HT1080 (cell line): ENCODE measurements at regions not wholly inside any gene's neighbourhood (a gene's known extent, or its start where the extent isn't known, plus 50 kb on each side); places are given as distances from the start of the nearest gene placed in this dataset.

Experiments used
- DNase-seq: peaks from one replicate; pipeline ENCODE4 v3.0.0-alpha.2; 2015; ENCODE audit warnings: low read depth

DNA sequence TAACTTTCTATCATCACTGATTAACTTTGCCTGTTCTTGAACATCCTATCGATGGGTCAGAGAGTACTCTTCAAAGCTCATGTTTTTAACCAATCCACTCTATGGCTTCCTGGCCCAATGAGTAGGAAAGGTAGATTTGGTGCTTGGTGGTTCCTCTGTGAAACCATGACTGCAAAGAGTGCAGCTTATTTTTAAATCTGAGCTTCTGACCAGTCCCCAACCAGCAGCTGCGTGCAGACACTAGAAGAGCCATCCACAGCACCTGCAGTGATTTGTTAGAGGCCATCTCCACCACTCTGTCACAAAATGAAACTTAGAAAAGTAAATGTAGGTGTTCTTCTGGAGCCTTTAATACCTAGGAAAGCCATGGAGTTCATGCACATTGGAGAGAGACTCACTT lies 107.3 kb upstream of the WWC1 start:
- no peak for DNase-seq

DNA sequence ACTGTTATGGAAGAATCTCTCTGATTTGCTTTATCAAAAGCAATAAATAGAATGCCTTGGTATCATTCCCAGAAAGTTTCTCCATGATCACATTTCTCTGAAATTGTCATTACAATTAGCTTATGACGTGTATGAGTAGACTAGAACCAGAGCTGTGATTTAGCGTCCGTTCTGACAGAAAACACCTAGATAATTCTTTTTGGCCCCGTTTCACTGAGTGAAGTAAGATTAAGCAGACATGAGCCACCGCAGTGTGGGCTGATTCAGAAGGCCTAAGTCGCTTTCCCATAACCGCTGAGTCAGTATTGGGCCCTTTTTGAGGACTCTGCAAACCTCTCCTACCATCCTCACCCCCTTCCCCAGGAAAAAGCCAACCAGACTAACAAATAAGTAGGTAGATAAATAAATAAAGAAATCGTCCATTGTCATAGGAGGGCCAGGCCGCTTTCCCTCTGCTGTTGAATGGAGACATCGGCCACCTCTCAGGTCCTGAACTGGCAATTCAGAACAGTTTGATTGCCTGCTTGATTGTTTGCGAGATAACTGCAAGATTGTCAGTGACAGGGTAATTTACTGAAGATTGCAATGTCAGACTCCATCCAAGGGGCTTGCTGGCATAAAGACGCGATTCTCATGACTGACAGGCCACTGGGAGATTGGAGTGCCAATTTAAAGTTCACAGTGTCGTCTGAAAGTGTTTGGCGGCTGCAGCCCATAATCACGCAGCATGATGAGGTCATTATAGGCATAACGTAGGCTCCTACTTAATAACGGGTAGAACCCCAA lies 105.0 kb upstream of the WWC1 start:
- no peak for DNase-seq

DNA sequence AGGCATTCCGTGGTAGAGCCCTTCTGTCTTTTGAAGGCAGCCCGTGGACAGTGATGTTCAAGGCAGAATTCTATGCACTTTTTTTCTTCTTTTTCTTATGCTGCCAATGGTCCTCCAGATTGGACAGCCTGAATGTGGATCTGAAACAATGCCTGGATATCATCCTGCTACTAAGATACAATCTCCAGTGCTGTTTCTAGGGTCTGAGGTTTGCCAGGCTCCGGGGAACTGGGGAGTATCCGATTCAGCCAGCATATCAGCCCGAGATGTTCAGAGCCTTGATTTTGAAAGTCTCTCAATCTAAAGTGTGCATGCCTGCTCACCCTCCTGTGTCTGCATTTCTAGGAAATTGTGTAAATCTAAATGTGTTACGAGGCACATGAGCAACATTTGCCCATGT lies 103.8 kb upstream of the WWC1 start:
- DNase-seq: no peak

DNA sequence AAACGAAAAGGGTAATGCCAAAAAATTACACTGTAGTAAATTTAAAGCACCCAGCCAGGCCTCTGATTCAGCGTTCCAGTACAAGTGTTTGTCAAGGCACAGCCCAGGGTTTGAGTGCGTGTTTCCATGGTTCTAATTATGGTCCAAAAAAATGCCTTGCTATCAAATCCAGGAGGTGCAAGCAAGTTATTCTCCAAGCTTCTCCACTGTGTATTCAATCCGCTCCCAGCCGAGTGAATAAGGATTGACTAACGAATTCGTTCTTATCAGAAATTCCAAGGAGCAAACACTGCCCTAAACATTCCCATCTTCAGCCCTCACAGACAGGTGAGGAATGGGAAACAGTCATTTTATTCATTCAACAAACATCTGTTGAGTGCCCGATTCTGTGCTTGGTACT lies 103.3 kb upstream of the WWC1 start:
- no peak for DNase-seq

DNA sequence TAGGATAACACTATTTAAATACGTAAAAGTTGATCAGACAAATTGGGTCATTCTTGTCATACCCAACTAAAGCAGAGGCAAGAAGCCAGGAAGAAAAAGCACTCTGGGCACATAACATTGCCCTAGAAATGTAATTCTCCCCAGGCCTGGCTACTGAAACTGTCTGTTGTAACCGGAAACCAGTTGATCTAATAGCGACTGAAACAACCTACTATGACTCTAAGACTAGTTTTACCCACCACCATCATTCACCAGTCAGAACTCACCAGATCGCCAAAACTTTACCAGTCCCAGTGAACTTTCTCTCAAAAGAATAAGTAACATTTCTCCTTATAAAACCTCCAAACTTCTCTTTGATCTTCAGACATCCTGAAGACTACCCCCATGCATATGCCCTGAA lies 99.3 kb upstream of the WWC1 start:
- no peak for DNase-seq

DNA sequence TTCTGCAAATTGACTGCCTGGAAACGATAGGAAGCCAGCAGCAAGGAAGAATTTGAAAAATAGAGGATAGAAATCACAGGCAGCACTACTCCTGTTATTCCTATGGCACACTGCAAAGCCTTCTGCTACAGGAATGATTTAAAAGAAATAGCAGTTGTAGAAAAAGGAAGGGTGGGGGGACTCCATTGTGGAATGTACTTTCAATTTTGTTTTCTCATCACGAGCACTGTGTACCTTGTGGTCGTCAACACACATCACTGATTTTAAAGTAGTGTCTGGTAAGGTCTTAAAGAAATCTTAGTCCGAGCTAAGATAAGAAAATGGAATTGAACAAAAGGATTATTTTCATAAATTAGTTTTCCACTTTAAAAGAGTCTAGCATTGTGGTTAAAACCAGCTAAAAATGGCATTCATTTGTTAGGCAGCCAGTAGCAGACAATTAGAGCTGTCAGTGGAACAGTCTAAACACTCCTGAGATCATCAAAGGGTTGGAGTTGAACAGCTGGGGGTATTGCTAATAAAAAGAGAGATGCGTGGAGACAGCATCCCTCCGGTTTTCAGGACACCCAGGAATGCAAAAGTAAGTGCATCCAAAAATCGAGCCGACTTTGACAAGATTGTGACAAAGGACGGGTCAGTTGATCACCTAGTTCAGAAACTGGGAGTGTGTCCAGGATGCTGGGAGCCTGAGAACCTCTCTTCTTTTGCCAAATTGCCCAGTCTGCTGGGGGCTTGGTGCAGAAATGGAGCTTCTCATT lies 97.8 kb upstream of the WWC1 start:
- DNase-seq: no peak

DNA sequence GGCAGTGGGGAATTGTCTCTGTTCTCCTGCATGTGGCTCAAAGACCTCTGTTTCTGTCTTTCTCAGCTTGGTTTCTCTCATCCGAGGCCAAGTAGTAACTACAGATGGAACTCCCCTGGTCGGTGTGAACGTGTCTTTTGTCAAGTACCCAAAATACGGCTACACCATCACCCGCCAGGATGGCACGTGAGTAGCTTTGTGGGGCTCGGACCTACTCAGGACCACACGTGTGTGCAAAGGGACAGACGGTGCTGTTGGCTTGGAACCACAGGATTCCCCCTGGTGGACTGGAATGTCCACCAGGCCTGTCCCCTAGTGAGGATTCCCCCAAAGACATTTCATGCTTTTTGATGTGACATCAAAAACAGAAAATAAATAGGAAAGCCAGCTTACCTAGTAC lies 96.3 kb upstream of the WWC1 start:
- DNase-seq: no peak

DNA sequence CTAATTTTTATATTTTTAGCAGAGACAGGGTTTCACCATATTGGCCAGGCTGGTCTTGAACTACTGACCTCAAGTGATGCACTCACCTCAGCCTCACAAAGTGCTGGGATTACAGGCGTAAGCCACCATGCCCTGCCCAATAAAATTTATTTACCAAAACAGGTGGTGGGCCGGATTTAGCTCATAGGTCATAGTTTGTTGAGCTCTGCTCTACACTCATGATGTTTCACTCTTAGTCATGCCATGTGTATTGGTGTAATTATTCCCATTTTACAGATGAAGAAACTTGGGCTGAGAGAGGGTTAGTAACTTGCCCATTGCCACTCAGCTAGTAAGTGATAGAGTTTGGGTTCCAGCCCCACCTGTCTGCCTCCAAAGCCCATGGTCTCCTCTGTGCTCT lies 93.1 kb upstream of the WWC1 start:
- no peak for DNase-seq

DNA sequence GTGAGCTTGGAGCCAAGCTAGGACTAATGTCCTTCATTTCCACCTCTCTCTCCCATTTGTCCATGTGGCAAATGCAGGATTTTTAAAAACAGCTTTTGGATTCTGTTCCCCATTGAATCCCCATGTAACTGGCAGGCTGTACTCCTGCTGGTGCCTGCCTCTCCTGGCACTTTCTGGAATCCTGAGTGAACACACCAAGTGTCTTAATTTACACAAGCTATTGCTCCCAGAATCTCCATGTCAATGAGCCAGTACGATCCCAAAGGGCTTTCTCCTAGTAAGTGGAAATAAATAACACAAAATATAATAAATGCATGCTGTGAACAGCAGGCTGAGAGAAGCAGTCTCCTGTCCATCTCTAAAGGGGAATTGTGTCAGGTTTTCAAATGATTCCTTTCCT lies 88.4 kb upstream of the WWC1 start:
- no peak for DNase-seq

DNA sequence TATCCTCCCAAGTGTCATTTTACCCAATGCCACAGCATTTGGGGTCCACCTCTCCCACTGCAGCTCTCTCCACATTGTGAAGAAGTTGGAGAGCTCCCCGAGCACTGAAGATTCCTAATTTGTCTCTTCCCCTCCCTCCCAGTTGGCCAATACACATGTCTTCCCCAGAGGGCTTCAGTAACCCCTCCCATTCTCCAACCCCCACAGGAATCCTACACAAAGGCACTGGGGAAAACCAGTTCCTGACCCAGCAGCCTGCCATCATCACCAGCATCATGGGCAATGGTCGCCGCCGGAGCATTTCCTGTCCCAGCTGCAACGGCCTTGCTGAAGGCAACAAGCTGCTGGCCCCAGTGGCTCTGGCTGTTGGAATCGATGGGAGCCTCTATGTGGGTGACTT lies 87.3 kb upstream of the WWC1 start:
- no peak for DNase-seq

DNA sequence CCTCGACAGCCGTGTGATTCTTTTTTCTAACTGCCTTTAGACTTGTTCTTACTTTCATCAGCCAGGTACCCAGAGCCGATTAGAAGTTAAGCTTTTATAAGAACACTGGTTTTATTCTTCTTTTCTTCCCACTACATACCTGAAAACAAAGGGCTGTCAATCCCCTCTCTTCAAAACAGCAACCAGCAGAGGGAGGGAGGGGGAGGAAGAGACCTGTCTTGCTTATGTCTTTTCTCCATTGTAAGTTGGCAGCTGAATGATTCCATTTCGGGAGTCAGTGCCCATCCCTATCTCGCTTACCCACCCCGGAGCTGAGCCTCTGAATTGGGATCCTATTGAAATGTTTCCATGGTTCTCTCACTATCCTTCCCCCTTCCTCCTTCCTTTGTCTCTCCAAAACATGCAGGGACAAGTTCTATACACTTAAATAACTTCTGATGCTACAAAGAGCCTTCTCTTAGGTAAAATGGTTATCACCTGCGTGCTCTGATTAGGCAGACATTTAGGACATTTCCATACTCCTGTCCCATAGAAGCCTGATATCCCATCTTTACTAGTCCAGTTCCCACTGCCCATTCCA lies 83.9 kb upstream of the WWC1 start:
- no peak for DNase-seq

DNA sequence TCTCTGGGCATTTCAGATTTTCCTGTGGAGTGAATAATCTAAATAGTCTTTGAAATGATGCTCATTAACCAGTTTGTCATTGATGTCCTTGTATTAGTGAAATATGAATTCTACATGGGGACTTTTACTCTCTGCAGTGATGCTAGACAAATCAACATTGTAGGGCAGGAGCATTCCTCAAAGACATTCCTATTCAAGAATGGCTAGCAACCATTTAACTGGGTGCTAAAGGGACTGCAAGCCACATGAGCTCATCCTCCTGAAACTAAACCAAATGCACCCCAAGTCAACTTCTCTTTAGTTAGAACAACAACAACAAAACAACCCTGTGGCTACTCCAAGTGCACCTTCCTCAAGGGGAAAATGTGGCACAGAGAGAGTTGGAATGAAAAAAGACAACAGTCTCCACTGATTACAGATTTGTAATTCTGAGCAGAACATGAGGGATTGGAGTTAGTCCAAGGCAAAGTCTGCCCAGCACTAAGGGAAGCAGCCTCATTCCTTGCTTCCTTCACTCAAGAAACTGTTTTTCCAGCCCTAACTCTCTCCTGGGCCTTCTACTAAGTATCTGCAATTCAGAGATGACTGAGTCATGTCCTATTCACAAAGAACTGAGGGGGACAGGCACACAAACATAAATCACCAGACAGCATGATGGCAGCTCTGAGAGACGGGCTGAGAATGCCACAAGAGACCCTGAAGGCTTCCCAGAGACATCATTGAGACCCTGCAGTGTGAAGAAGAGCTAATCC lies 82.0 kb upstream of the WWC1 start:
- DNase-seq: peak; percentile 39

DNA sequence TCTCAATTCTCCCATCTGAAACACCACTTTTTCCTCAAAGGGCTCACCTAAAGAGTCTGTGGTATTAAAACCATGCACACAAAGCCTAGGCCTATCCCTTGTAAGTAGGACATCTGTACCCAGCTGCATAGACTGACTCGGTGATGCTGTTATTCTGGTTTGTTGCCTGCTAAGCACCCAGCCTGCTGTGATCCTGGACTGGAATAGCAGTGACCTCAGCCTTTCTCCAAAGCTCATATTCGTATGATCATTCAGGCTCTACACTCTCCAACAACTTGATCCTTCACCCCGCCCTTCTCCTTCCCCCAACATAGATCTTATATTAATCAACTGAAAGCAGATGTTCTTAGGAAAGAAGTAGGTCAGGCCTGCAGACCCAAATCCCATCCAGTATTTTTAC lies 81.4 kb upstream of the WWC1 start:
- DNase-seq: no peak

DNA sequence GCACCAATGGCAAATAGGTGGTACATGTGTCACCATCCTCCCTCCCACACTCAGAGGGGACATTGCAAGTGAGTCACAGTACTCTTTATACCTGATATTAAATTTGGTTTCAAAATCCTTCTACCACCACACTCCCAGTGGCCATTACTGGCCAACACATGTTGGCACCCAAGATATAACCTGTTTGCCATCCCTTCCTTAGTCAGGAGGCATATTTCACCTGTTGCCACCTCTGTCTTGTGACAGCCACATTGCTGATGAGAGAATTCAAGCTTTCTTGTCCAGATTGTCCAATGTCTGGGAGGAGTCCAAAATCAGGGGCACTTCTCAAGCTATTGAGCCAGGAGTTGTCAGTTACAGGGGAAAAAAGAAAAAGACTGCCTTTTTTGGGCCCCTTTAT lies 80.2 kb upstream of the WWC1 start:
- no peak for DNase-seq

DNA sequence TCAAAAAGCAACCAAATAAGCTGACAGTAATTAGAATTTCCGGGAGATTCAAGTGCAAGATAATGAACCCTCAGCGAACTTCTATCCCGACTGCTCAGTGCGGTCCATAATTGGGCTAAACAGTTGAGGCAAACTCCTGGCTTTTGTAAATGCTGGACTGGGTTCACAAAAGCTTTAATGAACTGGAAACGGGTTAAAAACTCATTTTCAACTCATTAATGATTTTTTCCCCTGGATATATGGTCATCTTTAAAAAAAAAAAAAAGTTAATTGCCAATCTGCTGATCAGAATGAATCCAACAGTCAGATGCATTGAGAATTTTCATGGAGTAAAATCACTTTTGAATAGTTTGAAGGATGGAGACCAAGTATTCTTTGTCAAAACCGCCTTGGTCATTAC lies 79.5 kb upstream of the WWC1 start:
- DNase-seq: no peak

DNA sequence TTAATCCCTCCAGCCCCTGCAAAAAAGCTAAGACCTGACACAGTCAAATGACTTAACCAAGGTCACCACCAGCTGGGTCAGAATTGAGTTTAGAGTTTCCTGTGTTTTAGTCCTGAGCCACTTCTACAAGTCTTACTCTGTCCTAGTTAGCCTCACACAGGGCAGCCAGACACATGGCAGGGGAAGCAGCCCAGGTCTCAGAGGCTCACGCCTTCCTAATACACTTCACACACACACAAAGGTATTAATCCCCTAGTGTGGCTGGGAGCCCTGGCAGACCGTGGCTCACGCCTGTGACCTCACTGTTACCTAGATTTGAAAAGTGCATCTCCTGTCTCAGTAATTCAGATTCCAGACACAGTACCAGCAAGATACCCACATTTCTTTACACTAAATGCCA lies 77.4 kb upstream of the WWC1 start:
- DNase-seq: no peak

DNA sequence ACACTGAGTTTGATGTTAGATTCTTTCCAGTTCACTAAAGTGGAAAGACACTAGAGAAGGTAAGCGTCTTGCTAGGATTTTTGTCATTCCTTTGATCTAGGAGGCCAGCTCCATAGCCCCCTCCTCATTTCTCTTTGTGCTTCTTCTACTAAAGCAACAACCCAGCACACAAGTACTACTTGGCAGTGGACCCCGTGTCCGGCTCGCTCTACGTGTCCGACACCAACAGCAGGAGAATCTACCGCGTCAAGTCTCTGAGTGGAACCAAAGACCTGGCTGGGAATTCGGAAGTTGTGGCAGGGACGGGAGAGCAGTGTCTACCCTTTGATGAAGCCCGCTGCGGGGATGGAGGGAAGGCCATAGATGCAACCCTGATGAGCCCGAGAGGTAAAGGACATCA lies 76.6 kb upstream of the WWC1 start:
- no peak for DNase-seq

DNA sequence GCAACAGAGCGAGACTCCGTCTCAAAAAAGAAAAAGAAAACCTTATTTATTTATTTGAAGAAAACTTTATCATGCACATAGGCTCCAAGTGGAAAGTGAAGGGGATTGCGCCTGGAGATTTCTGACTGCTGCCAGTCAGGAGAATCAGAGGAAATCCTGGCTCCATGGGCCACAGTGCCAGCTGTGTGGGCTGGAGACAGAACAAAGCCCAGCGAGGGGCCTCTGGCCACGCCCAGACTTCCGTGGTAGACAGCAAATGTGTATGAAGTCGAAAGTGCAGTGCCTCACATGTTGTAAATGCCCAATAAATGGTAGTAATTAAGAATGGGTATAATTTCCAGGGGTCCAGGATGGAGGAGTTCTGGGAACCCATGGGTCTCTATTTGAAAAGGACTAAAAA lies 75.8 kb upstream of the WWC1 start:
- DNase-seq: no peak

DNA sequence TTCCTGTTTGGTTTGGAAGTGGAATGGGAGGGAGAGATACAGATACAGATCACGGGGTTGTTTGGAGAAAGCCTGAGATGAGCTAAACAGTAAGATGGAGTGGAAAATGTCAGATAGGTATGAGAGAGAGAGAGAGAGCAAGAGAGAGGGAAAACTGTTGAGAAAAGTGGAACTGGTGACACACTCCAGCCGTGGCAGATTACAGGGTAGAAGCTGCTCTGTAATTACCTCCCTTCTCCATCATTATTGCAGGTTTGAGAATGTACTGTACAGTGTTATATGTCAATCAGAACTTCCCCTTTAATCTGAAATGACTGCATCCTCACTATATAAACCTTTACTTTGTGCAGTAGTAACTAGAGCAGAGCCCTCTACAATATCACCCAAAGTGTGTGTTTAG lies 74.5 kb upstream of the WWC1 start:
- no peak for DNase-seq

DNA sequence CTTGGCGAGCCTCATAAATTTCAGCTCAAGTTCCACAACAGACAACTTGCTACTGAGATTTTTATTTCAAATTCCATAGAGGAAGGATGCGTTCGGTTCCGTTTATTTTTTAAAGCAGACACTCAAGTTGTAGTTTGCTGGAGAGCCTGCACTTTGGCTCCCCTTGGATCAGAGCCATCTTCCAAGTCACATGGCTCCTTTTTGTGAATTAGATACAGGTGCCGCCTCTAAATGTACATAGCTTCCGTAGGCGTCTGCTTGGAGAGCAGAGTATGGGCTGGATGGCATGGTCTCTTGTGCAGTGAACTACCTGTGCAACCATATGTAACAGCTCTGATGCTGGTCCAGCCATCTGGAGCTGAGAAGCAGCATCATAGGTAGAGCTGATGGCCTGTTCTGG lies 73.9 kb upstream of the WWC1 start:
- DNase-seq: no peak

DNA sequence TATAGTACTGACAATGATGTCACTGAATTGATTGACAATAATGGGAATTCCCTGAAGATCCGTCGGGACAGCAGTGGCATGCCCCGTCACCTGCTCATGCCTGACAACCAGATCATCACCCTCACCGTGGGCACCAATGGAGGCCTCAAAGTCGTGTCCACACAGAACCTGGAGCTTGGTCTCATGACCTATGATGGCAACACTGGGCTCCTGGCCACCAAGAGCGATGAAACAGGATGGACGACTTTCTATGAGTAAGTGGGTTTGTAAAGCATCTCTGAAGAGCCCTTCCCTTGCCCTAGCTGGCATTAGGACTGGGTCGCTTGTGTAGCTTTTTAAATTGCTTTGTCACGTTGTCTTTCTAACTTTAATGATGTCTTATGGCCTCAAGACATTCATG lies 72.7 kb upstream of the WWC1 start:
- no peak for DNase-seq
